22Rv1 (cell line): ENCODE measurements at regions not wholly inside any gene's neighbourhood (a gene's known extent, or its start where the extent isn't known, plus 50 kb on each side); places are given as distances from the start of the nearest gene placed in this dataset.
"Not testable (repeated sequence)": the region's sequence is repeated elsewhere in the genome, so short reads cannot be mapped to it uniquely, and the experiment has no call there.

ENCODE experiments used
- H3K27ac ChIP-seq: fragments of 450-650 bp; 2 replicates; pipeline ENCODE4 v1.5.1; 2017
- CTCF ChIP-seq: fragments of 450-650 bp; IDR thresholded peaks from 2 replicates; pipeline ENCODE4 v1.5.1; 2017; ENCODE audit warnings: mild to moderate bottlenecking
- ZFX ChIP-seq: fragments of 450-650 bp; IDR thresholded peaks from 2 replicates; pipeline ENCODE4 v1.6.1; 2017; ENCODE audit warnings: antibody characterized with exemption, borderline replicate concordance

- H3K27ac ChIP-seq = no peak overlapping the region
- TF ChIP-seq ZFX (no peak), CTCF (no peak)
These were observed 705.6 kb downstream of the SEMA5A start for GRCh38 chr5:8840237-8840636.

DNA sequence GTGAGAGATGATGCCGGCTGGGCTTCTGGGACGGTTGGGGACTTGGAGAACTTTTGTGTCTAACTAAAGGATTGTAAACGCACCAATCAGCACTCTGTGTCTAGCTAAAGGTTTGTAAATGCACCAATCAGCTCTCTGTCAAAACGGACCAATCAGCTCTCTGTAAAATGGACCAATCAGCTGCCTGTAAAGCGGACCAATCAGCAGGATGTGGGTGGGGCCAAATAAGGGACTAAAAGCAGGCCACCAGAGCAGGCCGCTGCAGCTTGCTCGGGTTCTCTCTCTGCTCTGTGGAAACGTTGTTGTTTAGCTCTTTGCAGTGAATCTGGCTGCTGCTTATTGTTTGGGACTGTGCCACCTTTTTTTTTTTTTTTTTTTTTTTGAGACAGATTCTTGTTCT is 705.1 kb downstream of the SEMA5A start:
- not testable (repeated sequence) for H3K27ac ChIP-seq

DNA sequence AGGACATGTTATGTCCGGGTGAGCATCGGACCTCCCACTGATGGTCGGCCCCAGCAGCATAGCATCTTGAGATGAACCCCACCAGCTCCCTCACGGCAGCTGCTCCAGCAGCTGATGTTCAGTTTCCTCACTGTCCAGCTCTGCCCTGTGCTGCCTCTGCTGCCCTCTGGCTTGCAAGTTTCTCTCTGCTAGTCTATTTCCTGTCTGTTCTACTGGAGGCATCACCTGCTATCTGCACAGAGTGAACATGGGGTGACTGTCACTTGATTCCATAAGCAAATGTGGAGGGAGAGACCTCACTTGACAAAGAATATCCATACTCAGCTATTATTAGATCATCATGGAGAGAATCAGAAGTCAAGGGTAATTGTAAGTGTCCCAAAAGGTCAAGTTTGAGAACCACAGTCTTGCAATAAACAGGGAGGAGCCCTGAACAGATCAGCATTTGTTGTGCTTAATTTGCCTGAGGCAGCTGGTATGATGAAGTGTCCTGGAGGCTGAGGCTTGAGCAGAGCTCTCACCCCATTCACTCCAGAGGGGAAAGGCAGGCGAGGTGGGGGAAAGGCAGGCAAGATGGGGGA is 702.8 kb downstream of the SEMA5A start:
- TF ChIP-seq ZFX (no peak), CTCF (no peak)
- H3K27ac ChIP-seq = no peak overlapping the region

- no peak for TF ChIP-seq CTCF
- TF ChIP-seq ZFX = no peak
- no peak overlapping the region for H3K27ac ChIP-seq
These were observed 702.1 kb downstream of the SEMA5A start for GRCh38 chr5:8843771-8844170.

DNA sequence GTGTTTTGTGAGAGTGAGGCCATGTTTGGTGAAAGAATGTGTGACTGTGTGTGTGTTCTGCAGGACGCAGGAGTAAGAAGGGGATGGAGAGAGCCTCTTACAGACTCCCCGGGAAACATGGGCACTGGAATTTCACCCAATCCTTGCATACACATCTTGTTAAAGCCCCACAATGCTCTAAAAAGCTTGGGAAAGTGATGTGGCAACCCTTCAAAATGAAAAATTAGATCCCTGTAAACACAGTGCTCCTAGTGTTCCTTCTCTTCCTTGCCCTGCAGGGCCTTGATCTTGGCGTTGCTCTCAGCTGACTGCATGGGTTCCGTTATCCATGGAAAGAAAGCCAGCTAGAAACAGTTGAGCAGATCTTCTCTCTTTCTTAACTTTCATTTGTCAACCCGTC is 701.7 kb downstream of the SEMA5A start:
- H3K27ac ChIP-seq = no peak overlapping the region
- no peak for TF ChIP-seq CTCF

DNA sequence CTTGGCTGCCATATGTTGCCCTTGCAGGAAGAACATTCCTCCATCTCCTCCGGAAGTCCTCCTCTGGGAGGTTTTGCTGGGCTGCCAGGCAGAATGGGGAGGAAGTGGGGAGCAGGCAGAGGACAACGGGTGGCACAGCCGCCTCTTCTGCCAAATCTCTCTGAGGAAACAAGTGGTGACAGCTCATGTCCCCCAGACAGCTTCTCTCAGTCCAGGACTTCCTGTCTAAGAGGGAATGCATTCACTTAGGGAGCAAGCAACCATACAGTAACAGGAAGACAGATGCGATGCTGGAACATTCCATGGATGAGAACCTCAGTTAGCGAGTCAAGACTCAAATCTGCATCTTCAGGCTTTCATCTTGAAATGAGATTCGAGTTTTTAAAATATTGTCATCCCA is 701.0 kb downstream of the SEMA5A start:
- H3K27ac ChIP-seq = no peak overlapping the region
- TF ChIP-seq ZFX (no peak), CTCF (no peak)

DNA sequence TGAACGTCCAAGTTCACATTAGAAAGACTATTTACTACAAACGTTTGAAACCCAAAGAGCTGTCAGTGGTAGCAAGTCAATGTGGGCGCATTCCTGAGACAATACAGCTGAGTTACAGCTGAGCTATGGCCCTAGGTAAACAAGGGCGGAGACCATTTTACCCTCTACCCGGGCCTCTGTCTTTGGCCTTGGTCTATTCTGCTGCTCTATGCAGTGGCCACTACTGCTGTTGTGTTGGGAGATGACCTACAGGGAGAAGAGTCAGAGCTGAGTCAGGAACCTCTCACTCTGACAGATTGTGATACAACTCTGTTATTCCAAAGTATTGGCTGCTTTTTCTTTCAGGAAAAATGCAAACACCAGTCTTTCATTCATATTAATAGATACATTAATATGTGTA is 700.6 kb downstream of the SEMA5A start:
- TF ChIP-seq ZFX (no peak), CTCF (no peak)
- no peak overlapping the region for H3K27ac ChIP-seq

- TF ChIP-seq CTCF (no peak), ZFX (no peak)
- H3K27ac ChIP-seq = no peak overlapping the region
These were observed 697.5 kb downstream of the SEMA5A start for GRCh38 chr5:8848366-8848765.
